WERI-Rb-1 (cell line): ENCODE measurements at regions not wholly inside any gene's neighbourhood (a gene's known extent, or its start where the extent isn't known, plus 50 kb on each side); places are given as distances from the start of the nearest gene placed in this dataset.
A peak's percentile ranks its signal among the peaks of the same experiment; 100 is the strongest.
"Not testable (repeated sequence)": the region's sequence is repeated elsewhere in the genome, so short reads cannot be mapped to it uniquely, and the experiment has no call there.

Experiments used
- DNase-seq: peaks from one replicate; pipeline ENCODE4 v3.0.0-alpha.2; 2020
- H3K27ac ChIP-seq: fragments of 250-450 bp; sonication (Bioruptor Pico); 2 replicates; pipeline ENCODE4 v1.5.1; 2020; ENCODE audit warnings: mild to moderate bottlenecking, moderate library complexity
- H3K27me3 ChIP-seq: fragments of 250-450 bp; sonication (Bioruptor Pico); 2 replicates; pipeline ENCODE4 v1.5.1; 2021; ENCODE audit warnings: mild to moderate bottlenecking, low read depth, moderate library complexity; ENCODE audit not compliant: insufficient read depth, severe bottlenecking
- H3K36me3 ChIP-seq: fragments of 250-450 bp; sonication (Bioruptor Pico); 2 replicates; pipeline ENCODE4 v1.5.1; 2020; ENCODE audit warnings: mild to moderate bottlenecking, moderate library complexity
- H3K4me3 ChIP-seq: 2 replicates; pipeline ENCODE4 v1.5.1; 2011; ENCODE audit warnings: low read depth, mild to moderate bottlenecking, control low read depth, low read length
- H3K9me3 ChIP-seq: fragments of 250-450 bp; sonication (Bioruptor Pico); 2 replicates; pipeline ENCODE4 v1.5.1; 2021; ENCODE audit warnings: mild to moderate bottlenecking, moderate library complexity; ENCODE audit not compliant: severe bottlenecking
- CTCF ChIP-seq: IDR thresholded peaks from 2 replicates; pipeline ENCODE4 v1.5.1; 2011; ENCODE audit warnings: low read depth, mild to moderate bottlenecking, control low read depth, inconsistent platforms, low read length

- no peaks in the 10 kb centered on the region for H3K27me3 ChIP-seq
- no peak overlapping the region for H3K4me3 ChIP-seq
- H3K9me3 ChIP-seq, result no peaks in the 10 kb centered on the region
- TF ChIP-seq CTCF, result no peak
- no peak overlapping the region for H3K27ac ChIP-seq
- H3K36me3 ChIP-seq, result no peaks in the 10 kb centered on the region
- no peak for DNase-seq
These were observed 314.9 kb upstream of the DEPDC1 start for GRCh38 chr1:68811806-68812205.

GRCh38 chr1:68812333-68812732 is 315.5 kb upstream of the DEPDC1 start:
- no peaks in the 10 kb centered on the region for H3K27me3 ChIP-seq
- no peak overlapping the region for H3K4me3 ChIP-seq
- H3K36me3 ChIP-seq, result no peaks in the 10 kb centered on the region
- H3K27ac ChIP-seq, result no peak overlapping the region
- H3K9me3 ChIP-seq, result no peaks in the 10 kb centered on the region
- DNase-seq, result no peak
- no peak for TF ChIP-seq CTCF

- H3K4me3 ChIP-seq, result no peak overlapping the region
- no peaks in the 10 kb centered on the region for H3K9me3 ChIP-seq
- H3K27ac ChIP-seq, result no peak overlapping the region
- no peaks in the 10 kb centered on the region for H3K36me3 ChIP-seq
- no peak for TF ChIP-seq CTCF
- no peaks in the 10 kb centered on the region for H3K27me3 ChIP-seq
- DNase-seq, result no peak
These were observed 317.2 kb upstream of the DEPDC1 start for GRCh38 chr1:68814067-68814466.

GRCh38 chr1:68815632-68816031 is 318.8 kb upstream of the DEPDC1 start:
- no peaks in the 10 kb centered on the region for H3K27me3 ChIP-seq
- TF ChIP-seq CTCF, result no peak
- no peak overlapping the region for H3K27ac ChIP-seq
- DNase-seq, result no peak
- no peaks in the 10 kb centered on the region for H3K36me3 ChIP-seq
- no peaks in the 10 kb centered on the region for H3K9me3 ChIP-seq
- H3K4me3 ChIP-seq, result no peak overlapping the region

- not testable (repeated sequence) for H3K27me3 ChIP-seq, H3K36me3 ChIP-seq, H3K9me3 ChIP-seq, DNase-seq, H3K27ac ChIP-seq, H3K4me3 ChIP-seq
These were observed 320.8 kb upstream of the DEPDC1 start for GRCh38 chr1:68817505-68818210.

- peak; percentile 74 for TF ChIP-seq CTCF
- Histone ChIP-seq H3K27me3 (no peaks in the 10 kb centered on the region), H3K4me3 (no peak overlapping the region), H3K27ac (no peak overlapping the region), H3K9me3 (no peaks in the 10 kb centered on the region), H3K36me3 (no peaks in the 10 kb centered on the region)
- peak; percentile 33 for DNase-seq
These were observed 322.4 kb upstream of the DEPDC1 start for GRCh38 chr1:68819190-68819829.
